ENCODE measurements at regions not wholly inside any gene's neighbourhood (a gene's known extent, or its start where the extent isn't known, plus 50 kb on each side); places are given as distances from the start of the nearest gene placed in this dataset.

GRCh38 chr15:96274698-96275097 lies 55.8 kb upstream of the NR2F2 start:
- no peak for TF ChIP-seq CTCF (conservative IDR thresholded peaks at IDR 0.05 in 1 of 2, IDR thresholded peaks at IDR 0.05 in 1 of 2; ENCODE audit: extremely low read depth in 1 of 2, insufficient read depth in 1 of 2, low read depth in 1 of 2, low read length in 2 of 2)
- no peak for TF ChIP-seq EZH2 (IDR thresholded peaks at IDR 0.05; ENCODE audit: borderline replicate concordance, low read length)
